ENCODE measurements at regions not wholly inside any gene's neighbourhood (a gene's known extent, or its start where the extent isn't known, plus 50 kb on each side); places are given as distances from the start of the nearest gene placed in this dataset.

GRCh38 chr11:29265792-29266191 lies 751.0 kb downstream of the KCNA4 start:
- TF ChIP-seq MAX (IDR thresholded peaks at IDR 0.05) (no peak), EZH2phosphoT487 (IDR thresholded peaks at IDR 0.05; ENCODE audit: borderline replicate concordance) (no peak), ZNF274 (IDR thresholded peaks at IDR 0.05; ENCODE audit: low read depth, low read length) (no peak), ELF1 (IDR thresholded peaks at IDR 0.05; ENCODE audit: borderline replicate concordance, low read depth) (no peak), POLR2A (IDR thresholded peaks at IDR 0.05; ENCODE audit: borderline replicate concordance, extremely low read depth, insufficient read depth, insufficient read length) (no peak), EZH2 (IDR thresholded peaks at IDR 0.05) (no peak)
- TF ChIP-seq, protein P1, sequence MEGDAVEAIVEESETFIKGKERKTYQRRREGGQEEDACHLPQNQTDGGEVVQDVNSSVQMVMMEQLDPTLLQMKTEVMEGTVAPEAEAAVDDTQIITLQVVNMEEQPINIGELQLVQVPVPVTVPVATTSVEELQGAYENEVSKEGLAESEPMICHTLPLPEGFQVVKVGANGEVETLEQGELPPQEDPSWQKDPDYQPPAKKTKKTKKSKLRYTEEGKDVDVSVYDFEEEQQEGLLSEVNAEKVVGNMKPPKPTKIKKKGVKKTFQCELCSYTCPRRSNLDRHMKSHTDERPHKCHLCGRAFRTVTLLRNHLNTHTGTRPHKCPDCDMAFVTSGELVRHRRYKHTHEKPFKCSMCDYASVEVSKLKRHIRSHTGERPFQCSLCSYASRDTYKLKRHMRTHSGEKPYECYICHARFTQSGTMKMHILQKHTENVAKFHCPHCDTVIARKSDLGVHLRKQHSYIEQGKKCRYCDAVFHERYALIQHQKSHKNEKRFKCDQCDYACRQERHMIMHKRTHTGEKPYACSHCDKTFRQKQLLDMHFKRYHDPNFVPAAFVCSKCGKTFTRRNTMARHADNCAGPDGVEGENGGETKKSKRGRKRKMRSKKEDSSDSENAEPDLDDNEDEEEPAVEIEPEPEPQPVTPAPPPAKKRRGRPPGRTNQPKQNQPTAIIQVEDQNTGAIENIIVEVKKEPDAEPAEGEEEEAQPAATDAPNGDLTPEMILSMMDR (IDR thresholded peaks at IDR 0.05 in 2 of 3, conservative IDR thresholded peaks at IDR 0.05 in 1 of 3; ENCODE audit: borderline replicate concordance in 1 of 3, insufficient read depth in 1 of 3, low read depth in 2 of 3, low read length in 2 of 3): no peak
- TF ChIP-seq, protein P2, sequence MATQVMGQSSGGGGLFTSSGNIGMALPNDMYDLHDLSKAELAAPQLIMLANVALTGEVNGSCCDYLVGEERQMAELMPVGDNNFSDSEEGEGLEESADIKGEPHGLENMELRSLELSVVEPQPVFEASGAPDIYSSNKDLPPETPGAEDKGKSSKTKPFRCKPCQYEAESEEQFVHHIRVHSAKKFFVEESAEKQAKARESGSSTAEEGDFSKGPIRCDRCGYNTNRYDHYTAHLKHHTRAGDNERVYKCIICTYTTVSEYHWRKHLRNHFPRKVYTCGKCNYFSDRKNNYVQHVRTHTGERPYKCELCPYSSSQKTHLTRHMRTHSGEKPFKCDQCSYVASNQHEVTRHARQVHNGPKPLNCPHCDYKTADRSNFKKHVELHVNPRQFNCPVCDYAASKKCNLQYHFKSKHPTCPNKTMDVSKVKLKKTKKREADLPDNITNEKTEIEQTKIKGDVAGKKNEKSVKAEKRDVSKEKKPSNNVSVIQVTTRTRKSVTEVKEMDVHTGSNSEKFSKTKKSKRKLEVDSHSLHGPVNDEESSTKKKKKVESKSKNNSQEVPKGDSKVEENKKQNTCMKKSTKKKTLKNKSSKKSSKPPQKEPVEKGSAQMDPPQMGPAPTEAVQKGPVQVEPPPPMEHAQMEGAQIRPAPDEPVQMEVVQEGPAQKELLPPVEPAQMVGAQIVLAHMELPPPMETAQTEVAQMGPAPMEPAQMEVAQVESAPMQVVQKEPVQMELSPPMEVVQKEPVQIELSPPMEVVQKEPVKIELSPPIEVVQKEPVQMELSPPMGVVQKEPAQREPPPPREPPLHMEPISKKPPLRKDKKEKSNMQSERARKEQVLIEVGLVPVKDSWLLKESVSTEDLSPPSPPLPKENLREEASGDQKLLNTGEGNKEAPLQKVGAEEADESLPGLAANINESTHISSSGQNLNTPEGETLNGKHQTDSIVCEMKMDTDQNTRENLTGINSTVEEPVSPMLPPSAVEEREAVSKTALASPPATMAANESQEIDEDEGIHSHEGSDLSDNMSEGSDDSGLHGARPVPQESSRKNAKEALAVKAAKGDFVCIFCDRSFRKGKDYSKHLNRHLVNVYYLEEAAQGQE (IDR thresholded peaks at IDR 0.05; ENCODE audit: low read depth): no peak
